IMR-90 (cell line): ENCODE measurements at regions not wholly inside any gene's neighbourhood (a gene's known extent, or its start where the extent isn't known, plus 50 kb on each side); places are given as distances from the start of the nearest gene placed in this dataset.

ENCODE experiments used
- BHLHE40 ChIP-seq: fragments of 150-350 bp; IDR thresholded peaks from 2 replicates; pipeline ENCODE4 v1.6.1; 2016; ENCODE audit warnings: mild to moderate bottlenecking, low read depth, low read length
- FOS ChIP-seq: fragments of 150-350 bp; IDR thresholded peaks from 2 replicates; pipeline ENCODE4 v1.6.1; 2016; ENCODE audit warnings: low read depth, low read length
- MAZ ChIP-seq: IDR thresholded peaks from 2 replicates; pipeline ENCODE4 v1.6.1; 2012; ENCODE audit warnings: low read depth, mild to moderate bottlenecking, low read length, improper control_type of control experiment, moderate library complexity, borderline replicate concordance
- MXI1 ChIP-seq: IDR thresholded peaks from 2 replicates; pipeline ENCODE4 v1.6.1; 2012; ENCODE audit warnings: low read depth, mild to moderate bottlenecking, low read length, moderate library complexity, borderline replicate concordance
- POLR2A ChIP-seq: IDR thresholded peaks from 2 replicates; pipeline ENCODE4 v1.6.1; 2012; ENCODE audit warnings: mild to moderate bottlenecking, low read depth, low read length
- RAD21 ChIP-seq: IDR thresholded peaks from 2 replicates; pipeline ENCODE4 v1.6.1; 2012; ENCODE audit warnings: low read length, improper control_type of control experiment
- RCOR1 ChIP-seq: IDR thresholded peaks from 2 replicates; pipeline ENCODE4 v1.6.1; 2012; ENCODE audit warnings: mild to moderate bottlenecking, low read length, improper control_type of control experiment; ENCODE audit not compliant: insufficient replicate concordance
- RFX5 ChIP-seq: IDR thresholded peaks from 2 replicates; pipeline ENCODE4 v1.8.0; 2012; ENCODE audit warnings: low read depth, mild to moderate bottlenecking, low read length, moderate library complexity
- SMC3 ChIP-seq: fragments of 150-350 bp; IDR thresholded peaks from 2 replicates; pipeline ENCODE4 v1.6.1; 2016; ENCODE audit warnings: low read depth, mild to moderate bottlenecking, antibody characterized with exemption, low read length, moderate library complexity
- TF ChIP-seq, protein P1 (sequence below): conservative IDR thresholded peaks from 2 replicates; pipeline ENCODE4 v1.5.1; 2012; ENCODE audit warnings: mild to moderate bottlenecking, low read depth, low read length, improper control_type of control experiment

DNA sequence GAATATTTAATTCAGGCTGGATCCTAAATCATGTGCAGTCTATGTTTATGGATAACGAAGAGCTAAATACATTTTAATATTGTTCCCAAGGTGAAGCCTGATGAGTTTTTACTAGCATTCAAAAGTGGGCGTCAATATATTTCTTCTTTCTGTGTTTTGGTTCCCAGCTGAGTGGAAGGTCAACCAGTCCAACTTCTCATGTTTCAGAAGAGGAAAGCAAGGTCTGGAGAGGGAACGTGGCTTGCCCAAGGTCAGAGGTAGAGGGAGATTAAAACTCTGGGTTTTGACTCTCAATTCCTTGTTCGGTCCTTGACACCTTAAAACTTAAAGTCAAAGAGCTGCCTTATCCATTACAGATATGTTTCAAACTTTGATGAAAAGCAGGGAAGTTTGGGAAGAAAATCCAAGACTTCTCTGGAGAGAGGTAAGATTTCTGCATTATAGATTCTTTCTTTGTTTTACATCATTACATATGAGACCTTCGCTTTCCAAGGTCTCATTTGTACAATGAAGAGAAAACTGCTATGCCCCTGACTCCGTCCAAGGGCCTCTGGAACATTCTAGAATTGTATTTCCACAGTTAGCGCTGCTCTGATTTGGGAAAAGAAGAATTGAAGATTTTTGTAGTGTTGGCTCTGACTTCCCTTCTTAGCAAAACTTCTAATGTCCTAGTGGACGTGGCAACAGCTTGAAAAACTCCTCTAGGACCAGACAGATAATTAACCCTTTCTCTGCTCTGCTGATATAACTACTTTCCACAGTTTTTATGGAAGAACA lies 57.7 kb upstream of the HES1 start:
- TF ChIP-seq, protein P1, sequence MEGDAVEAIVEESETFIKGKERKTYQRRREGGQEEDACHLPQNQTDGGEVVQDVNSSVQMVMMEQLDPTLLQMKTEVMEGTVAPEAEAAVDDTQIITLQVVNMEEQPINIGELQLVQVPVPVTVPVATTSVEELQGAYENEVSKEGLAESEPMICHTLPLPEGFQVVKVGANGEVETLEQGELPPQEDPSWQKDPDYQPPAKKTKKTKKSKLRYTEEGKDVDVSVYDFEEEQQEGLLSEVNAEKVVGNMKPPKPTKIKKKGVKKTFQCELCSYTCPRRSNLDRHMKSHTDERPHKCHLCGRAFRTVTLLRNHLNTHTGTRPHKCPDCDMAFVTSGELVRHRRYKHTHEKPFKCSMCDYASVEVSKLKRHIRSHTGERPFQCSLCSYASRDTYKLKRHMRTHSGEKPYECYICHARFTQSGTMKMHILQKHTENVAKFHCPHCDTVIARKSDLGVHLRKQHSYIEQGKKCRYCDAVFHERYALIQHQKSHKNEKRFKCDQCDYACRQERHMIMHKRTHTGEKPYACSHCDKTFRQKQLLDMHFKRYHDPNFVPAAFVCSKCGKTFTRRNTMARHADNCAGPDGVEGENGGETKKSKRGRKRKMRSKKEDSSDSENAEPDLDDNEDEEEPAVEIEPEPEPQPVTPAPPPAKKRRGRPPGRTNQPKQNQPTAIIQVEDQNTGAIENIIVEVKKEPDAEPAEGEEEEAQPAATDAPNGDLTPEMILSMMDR, result no peak
- TF ChIP-seq POLR2A, result no peak
- TF ChIP-seq MAZ, result no peak
- TF ChIP-seq RAD21, result no peak
- no peak for TF ChIP-seq BHLHE40
- TF ChIP-seq FOS, result no peak
- no peak for TF ChIP-seq SMC3
- TF ChIP-seq RCOR1, result no peak
- TF ChIP-seq RFX5, result no peak
- no peak for TF ChIP-seq MXI1
